ENCODE measurements at regions not wholly inside any gene's neighbourhood (a gene's known extent, or its start where the extent isn't known, plus 50 kb on each side); places are given as distances from the start of the nearest gene placed in this dataset.

- no peaks in the 10 kb centered on the region for H3K9me3 ChIP-seq (ENCODE audit: control insufficient read depth in 4 of 4, low read length in 3 of 4)
- DNase-seq (ENCODE audit: low spot score), result no peak
- peaks cover 0 to 6% (median 0%) of the 10 kb centered on the region in 4 donors for H3K27me3 ChIP-seq (ENCODE audit: control insufficient read depth in 4 of 4, insufficient read depth in 4 of 4, low read length in 3 of 4)
- H3K36me3 ChIP-seq (ENCODE audit: control insufficient read depth in 4 of 4, insufficient read depth in 3 of 4, low read depth in 1 of 4, low read length in 3 of 4), result no peaks in the 10 kb centered on the region
- TF ChIP-seq REST (IDR thresholded peaks at IDR 0.05) (no peak), FOXA1 (IDR thresholded peaks at IDR 0.05) (no peak), NR2F2 (IDR thresholded peaks at IDR 0.05) (no peak), ZBTB33 (IDR thresholded peaks at IDR 0.05) (no peak)
- H3K27ac ChIP-seq (ENCODE audit: low read depth in 1 of 2, low read length in 2 of 2), result no peak overlapping the region
- whole genome bisulfite sequencing, result 63% methylated on average over 5 of the region's 5 CpGs
- H3K4me3 ChIP-seq (ENCODE audit: low read depth in 1 of 3, low read length in 3 of 3), result no peak overlapping the region
- H3K9ac ChIP-seq (ENCODE audit: low read depth in 1 of 2, low read length in 2 of 2), result no peak overlapping the region
- no peaks in the 10 kb centered on the region for H3K4me1 ChIP-seq (ENCODE audit: control insufficient read depth in 4 of 4, insufficient read depth in 4 of 4, low read length in 3 of 4)
These were observed 212.8 kb upstream of the GYPA start for GRCh38 chr4:144353292-144353691.

GRCh38 chr4:144355811-144356757 is 215.6 kb upstream of the GYPA start:
- H3K4me3 ChIP-seq (ENCODE audit: low read depth in 1 of 3, low read length in 3 of 3), result no peak overlapping the region
- H3K9ac ChIP-seq (ENCODE audit: low read depth in 1 of 2, low read length in 2 of 2), result no peak overlapping the region
- H3K27ac ChIP-seq (ENCODE audit: low read depth in 1 of 2, low read length in 2 of 2), result no peak overlapping the region
- no peaks in the 10 kb centered on the region for H3K36me3 ChIP-seq (ENCODE audit: control insufficient read depth in 4 of 4, insufficient read depth in 3 of 4, low read depth in 1 of 4, low read length in 3 of 4)
- no peaks in the 10 kb centered on the region for H3K4me1 ChIP-seq (ENCODE audit: control insufficient read depth in 4 of 4, insufficient read depth in 4 of 4, low read length in 3 of 4)
- no peak for DNase-seq (ENCODE audit: low spot score)
- H3K27me3 ChIP-seq (ENCODE audit: control insufficient read depth in 4 of 4, insufficient read depth in 4 of 4, low read length in 3 of 4), result peaks cover 0 to 6% (median 0%) of the 10 kb centered on the region in 4 donors
- TF ChIP-seq MAX (IDR thresholded peaks at IDR 0.05) (no peak), NR2F2 (IDR thresholded peaks at IDR 0.05) (no peak), HNF4G (IDR thresholded peaks at IDR 0.05) (no peak), CTCF (IDR thresholded peaks at IDR 0.05; ENCODE audit: low read depth, low read length, missing input control) (no peak), REST (IDR thresholded peaks at IDR 0.05) (no peak), ATF3 (IDR thresholded peaks at IDR 0.05) (no peak), GABPA (IDR thresholded peaks at IDR 0.05 in 1 of 2, conservative IDR thresholded peaks at IDR 0.05 in 1 of 2) (no peak), YY1 (IDR thresholded peaks at IDR 0.05) (no peak), HNF4A (conservative IDR thresholded peaks at IDR 0.05) (no peak), FOXA1 (IDR thresholded peaks at IDR 0.05) (no peak), ZBTB33 (IDR thresholded peaks at IDR 0.05) (no peak), RXRA (IDR thresholded peaks at IDR 0.05) (no peak), RAD21 (IDR thresholded peaks at IDR 0.05) (no peak), FOXA2 (IDR thresholded peaks at IDR 0.05) (no peak), EGR1 (IDR thresholded peaks at IDR 0.05; ENCODE audit: low read depth in 2 of 2) (no peak), TAF1 (conservative IDR thresholded peaks at IDR 0.05) (no peak)
- 21% methylated on average over 10 of the region's 10 CpGs for WGBS
- no peaks in the 10 kb centered on the region for H3K9me3 ChIP-seq (ENCODE audit: control insufficient read depth in 4 of 4, low read length in 3 of 4)

Data from liver (tissue), 8 donors.